HT1080 (cell line): ENCODE measurements at regions not wholly inside any gene's neighbourhood (a gene's known extent, or its start where the extent isn't known, plus 50 kb on each side); places are given as distances from the start of the nearest gene placed in this dataset.
"Not testable (repeated sequence)": the region's sequence is repeated elsewhere in the genome, so short reads cannot be mapped to it uniquely, and the experiment has no call there.

ENCODE experiments used
- DNase-seq: peaks from one replicate; pipeline ENCODE4 v3.0.0-alpha.2; 2015; ENCODE audit warnings: low read depth

GRCh38 chr14:86296173-86296572 is 766.2 kb downstream of the FLRT2 start:
- peak; percentile 44 for DNase-seq

- DNase-seq: no peak
Observed at GRCh38 chr14:86288336-86288735, 758.4 kb downstream of the FLRT2 start.

- no peak for DNase-seq
Observed at GRCh38 chr14:86279405-86279804, 749.5 kb downstream of the FLRT2 start.

GRCh38 chr14:86257973-86258372 is 728.0 kb downstream of the FLRT2 start:
- DNase-seq: no peak

- DNase-seq: no peak
Observed at GRCh38 chr14:86243158-86243557, 713.2 kb downstream of the FLRT2 start.

- DNase-seq: peak; percentile 8
Observed at GRCh38 chr14:86237733-86238132, 707.8 kb downstream of the FLRT2 start.

- peak; percentile 18 for DNase-seq
Observed at GRCh38 chr14:86221755-86222154, 691.8 kb downstream of the FLRT2 start.

- DNase-seq: peak; percentile 45
Observed at GRCh38 chr14:86221000-86221399, 691.1 kb downstream of the FLRT2 start.

GRCh38 chr14:86217523-86217922 is 687.6 kb downstream of the FLRT2 start:
- DNase-seq: no peak

- DNase-seq: no peak
Observed at GRCh38 chr14:86203843-86204242, 673.9 kb downstream of the FLRT2 start.

- DNase-seq: no peak
Observed at GRCh38 chr14:86196471-86196870, 666.5 kb downstream of the FLRT2 start.

GRCh38 chr14:86193756-86194155 is 663.8 kb downstream of the FLRT2 start:
- peak; percentile 20 for DNase-seq

GRCh38 chr14:86179980-86180379 is 650.0 kb downstream of the FLRT2 start:
- DNase-seq: no peak

GRCh38 chr14:86168371-86168770 is 638.4 kb downstream of the FLRT2 start:
- DNase-seq: peak; percentile 33

GRCh38 chr14:86166541-86166940 is 636.6 kb downstream of the FLRT2 start:
- no peak for DNase-seq

- peak; percentile 5 for DNase-seq
Observed at GRCh38 chr14:86153480-86153879, 623.5 kb downstream of the FLRT2 start.

GRCh38 chr14:86143248-86143647 is 613.3 kb downstream of the FLRT2 start:
- DNase-seq: no peak

- no peak for DNase-seq
Observed at GRCh38 chr14:86141966-86142365, 612.0 kb downstream of the FLRT2 start.

- no peak for DNase-seq
Observed at GRCh38 chr14:86129426-86129825, 599.5 kb downstream of the FLRT2 start.

GRCh38 chr14:86124328-86124727 is 594.4 kb downstream of the FLRT2 start:
- no peak for DNase-seq

- DNase-seq: no peak
Observed at GRCh38 chr14:86115972-86116371, 586.0 kb downstream of the FLRT2 start.

- not testable (repeated sequence) for DNase-seq
Observed at GRCh38 chr14:86110871-86111270, 580.9 kb downstream of the FLRT2 start.

GRCh38 chr14:86104691-86105265 is 574.8 kb downstream of the FLRT2 start:
- no peak for DNase-seq

- no peak for DNase-seq
Observed at GRCh38 chr14:86094512-86094911, 564.6 kb downstream of the FLRT2 start.
